ENCODE measurements at regions not wholly inside any gene's neighbourhood (a gene's known extent, or its start where the extent isn't known, plus 50 kb on each side); places are given as distances from the start of the nearest gene placed in this dataset.

DNA sequence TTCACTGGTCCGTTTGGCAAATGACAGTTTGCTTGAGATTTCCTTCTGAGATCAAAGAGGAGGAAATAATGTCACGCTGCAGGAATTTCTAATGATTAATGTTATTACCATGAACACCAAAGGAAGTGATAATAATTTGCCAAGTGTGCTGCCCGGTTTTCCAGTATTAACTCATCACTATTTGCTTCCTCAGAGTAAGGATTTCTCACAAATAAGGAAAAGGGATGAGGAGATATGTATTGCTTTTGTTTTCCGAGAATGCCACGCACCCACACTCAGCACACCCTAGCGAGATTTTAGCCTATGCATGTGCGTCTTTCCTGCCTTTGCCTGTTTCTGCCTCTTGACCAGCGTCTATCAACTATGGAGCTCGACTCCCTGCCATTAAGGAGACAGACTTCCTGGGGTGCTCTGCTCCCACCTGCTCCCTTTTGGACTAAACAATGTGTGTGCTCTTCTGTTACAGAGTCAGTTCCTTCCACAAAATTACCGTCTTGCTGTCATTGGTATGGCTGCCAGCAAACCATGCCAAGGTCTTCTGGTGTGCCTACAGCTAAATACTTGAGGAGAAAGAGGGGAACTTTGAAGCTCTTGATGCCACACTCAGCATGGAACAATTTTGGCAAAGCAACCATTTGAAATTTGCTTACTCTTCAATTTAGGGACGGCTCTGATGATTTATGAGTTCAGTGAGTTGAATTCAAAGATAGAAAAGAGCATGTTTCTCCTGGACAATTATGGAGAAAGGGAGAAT lies 393.1 kb upstream of the ZFP42 start:
- Histone ChIP-seq H3K36me3 (ENCODE audit: insufficient read depth, low read length) (no peaks in the 10 kb centered on the region), H3K27ac (ENCODE audit: low read depth, low read length) (no peak overlapping the region), H3K4me1 (ENCODE audit: insufficient read depth, low read length) (no peaks in the 10 kb centered on the region), H3K4me3 (ENCODE audit: low read length in 2 of 2) (no peak overlapping the region), H3K9me3 (ENCODE audit: control insufficient read depth in 1 of 2, low read length in 2 of 2) (no peaks in the 10 kb centered on the region), H3K27me3 (ENCODE audit: insufficient read depth, low read length) (no peaks in the 10 kb centered on the region)
- H3K4me3 Mint-ChIP-seq, result no peak overlapping the region
- H3K9me3 Mint-ChIP-seq, result peaks cover 0 to 7% (median 4%) of the 10 kb centered on the region in 8 donors
- no peaks in the 10 kb centered on the region for H3K27me3 Mint-ChIP-seq
- no peak for DNase-seq
- ChIA-PET POLR2A (ENCODE audit: partially characterized antibody) (no interaction called here), CTCF (ENCODE audit: partially characterized antibody) (no interaction called here)
- no peaks in the 10 kb centered on the region for H3K36me3 Mint-ChIP-seq
- H3K27ac Mint-ChIP-seq, result no peak overlapping the region
- no peaks in the 10 kb centered on the region for H3K4me1 Mint-ChIP-seq
- intact Hi-C loops (cut with micrococcal nuclease), result no loop called here

GRCh38 chr4:187603093-187604025 lies 392.2 kb upstream of the ZFP42 start:
- intact Hi-C loops (cut with micrococcal nuclease), result no loop called here
- H3K4me3 Mint-ChIP-seq, result no peak overlapping the region
- CTCF ChIA-PET (ENCODE audit: partially characterized antibody), result no interaction called here

GRCh38 chr4:187604984-187605383 lies 390.6 kb upstream of the ZFP42 start:
- H3K27ac ChIP-seq (ENCODE audit: low read depth, low read length), result no peak overlapping the region
- no peaks in the 10 kb centered on the region for H3K36me3 ChIP-seq (ENCODE audit: insufficient read depth, low read length)
- H3K4me1 ChIP-seq (ENCODE audit: insufficient read depth, low read length), result no peaks in the 10 kb centered on the region
- Mint-ChIP-seq H3K36me3 (no peaks in the 10 kb centered on the region), H3K4me1 (no peaks in the 10 kb centered on the region), H3K27me3 (peaks cover 0 to under 1% of the 10 kb centered on the region in 2 donors), H3K9me3 (peaks cover 0 to 3% (median 0%) of the 10 kb centered on the region in 8 donors), H3K4me3 (peak overlapping the region in 1 of 8 donors; percentile 37), H3K27ac (no peak overlapping the region)
- H3K9me3 ChIP-seq (ENCODE audit: control insufficient read depth in 1 of 2, low read length in 2 of 2), result no peaks in the 10 kb centered on the region
- H3K27me3 ChIP-seq (ENCODE audit: insufficient read depth, low read length), result no peaks in the 10 kb centered on the region
- ChIA-PET POLR2A (ENCODE audit: partially characterized antibody) (no interaction called here), CTCF (ENCODE audit: partially characterized antibody) (no interaction called here)
- H3K4me3 ChIP-seq (ENCODE audit: low read length in 2 of 2), result no peak overlapping the region
- no peak for DNase-seq
- intact Hi-C loops (cut with micrococcal nuclease), result no loop called here

More at GRCh38 chr4:187603093-187604025, 392.2 kb upstream of the ZFP42 start:
- Mint-ChIP-seq H3K27ac (no peak overlapping the region), H3K36me3 (no peaks in the 10 kb centered on the region), H3K9me3 (peaks cover 0 to 7% (median 4%) of the 10 kb centered on the region in 8 donors), H3K4me1 (no peaks in the 10 kb centered on the region), H3K27me3 (no peaks in the 10 kb centered on the region)
- Histone ChIP-seq H3K4me3 (ENCODE audit: low read length in 2 of 2) (no peak overlapping the region), H3K27me3 (ENCODE audit: insufficient read depth, low read length) (no peaks in the 10 kb centered on the region), H3K9me3 (ENCODE audit: control insufficient read depth in 1 of 2, low read length in 2 of 2) (no peaks in the 10 kb centered on the region), H3K27ac (ENCODE audit: low read depth, low read length) (no peak overlapping the region), H3K36me3 (ENCODE audit: insufficient read depth, low read length) (no peaks in the 10 kb centered on the region), H3K4me1 (ENCODE audit: insufficient read depth, low read length) (no peaks in the 10 kb centered on the region)
- POLR2A ChIA-PET (ENCODE audit: partially characterized antibody), result no interaction called here
- DNase-seq, result no peak

DNA sequence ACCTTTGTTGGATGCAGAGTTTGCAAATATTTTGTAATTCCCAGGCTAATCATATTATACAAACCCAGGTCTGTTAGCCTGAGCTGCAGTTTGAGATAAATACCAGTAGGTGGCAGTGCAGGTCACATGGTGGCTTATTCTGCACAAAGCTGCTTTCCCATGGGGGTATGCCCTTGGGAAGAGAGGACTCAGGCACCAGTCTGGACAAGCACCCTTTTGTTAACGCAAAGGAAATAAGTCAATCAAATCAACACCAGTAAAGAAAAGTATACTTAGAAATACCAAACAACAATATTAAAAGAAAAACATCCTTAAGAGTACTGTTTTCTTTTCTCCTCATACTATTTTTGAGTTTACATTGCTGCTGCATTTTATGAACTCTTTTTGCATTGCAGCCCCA lies 389.0 kb upstream of the ZFP42 start:
- ChIA-PET POLR2A (ENCODE audit: partially characterized antibody) (no interaction called here), CTCF (ENCODE audit: partially characterized antibody) (no interaction called here)
- intact Hi-C loops (cut with micrococcal nuclease), result no loop called here
- H3K36me3 ChIP-seq (ENCODE audit: insufficient read depth, low read length), result no peaks in the 10 kb centered on the region
- peak in 1 of 5 donors; percentile 0 for DNase-seq
- no peaks in the 10 kb centered on the region for H3K9me3 ChIP-seq (ENCODE audit: control insufficient read depth in 1 of 2, low read length in 2 of 2)
- H3K4me3 ChIP-seq (ENCODE audit: low read length in 2 of 2), result no peak overlapping the region
- H3K27ac Mint-ChIP-seq, result no peak overlapping the region
- peaks cover 0 to 1% of the 10 kb centered on the region in 2 donors for H3K27me3 Mint-ChIP-seq
- no peaks in the 10 kb centered on the region for H3K4me1 ChIP-seq (ENCODE audit: insufficient read depth, low read length)
- H3K27me3 ChIP-seq (ENCODE audit: insufficient read depth, low read length), result no peaks in the 10 kb centered on the region
- no peaks in the 10 kb centered on the region for H3K36me3 Mint-ChIP-seq
- H3K4me1 Mint-ChIP-seq, result no peaks in the 10 kb centered on the region
- peak overlapping the region in 1 of 8 donors; percentile 49 for H3K4me3 Mint-ChIP-seq
- H3K9me3 Mint-ChIP-seq, result peaks cover 0 to 3% (median 0%) of the 10 kb centered on the region in 8 donors
- H3K27ac ChIP-seq (ENCODE audit: low read depth, low read length), result no peak overlapping the region

DNA sequence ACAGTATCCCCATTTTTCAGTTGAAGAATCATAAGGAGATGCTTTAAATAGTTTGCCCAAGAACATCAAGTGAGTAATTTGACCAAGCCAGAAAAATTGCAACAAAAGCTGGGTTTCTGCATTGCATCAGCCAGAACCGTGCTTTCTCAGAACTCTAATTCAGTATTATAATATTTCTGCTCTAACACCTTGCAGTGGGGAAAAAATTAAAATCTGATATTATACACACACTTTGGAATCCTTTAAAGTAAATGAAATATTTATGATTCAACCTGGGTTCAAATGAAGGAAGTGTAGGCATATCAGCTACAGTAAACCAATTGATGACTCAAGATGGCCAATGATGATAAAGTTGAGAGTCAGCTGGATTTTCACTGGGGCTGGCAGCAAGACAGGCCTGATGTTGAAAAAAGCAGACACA lies 387.6 kb upstream of the ZFP42 start:
- no peak overlapping the region for H3K4me3 Mint-ChIP-seq
- no peaks in the 10 kb centered on the region for H3K9me3 ChIP-seq (ENCODE audit: control insufficient read depth in 1 of 2, low read length in 2 of 2)
- H3K27me3 ChIP-seq (ENCODE audit: insufficient read depth, low read length), result no peaks in the 10 kb centered on the region
- no peak overlapping the region for H3K27ac Mint-ChIP-seq
- H3K4me3 ChIP-seq (ENCODE audit: low read length in 2 of 2), result no peak overlapping the region
- peaks cover 0 to 9% (median 0%) of the 10 kb centered on the region in 8 donors for H3K9me3 Mint-ChIP-seq
- no peaks in the 10 kb centered on the region for H3K36me3 ChIP-seq (ENCODE audit: insufficient read depth, low read length)
- peaks cover 0 to 1% of the 10 kb centered on the region in 2 donors for H3K27me3 Mint-ChIP-seq
- H3K27ac ChIP-seq (ENCODE audit: low read depth, low read length), result no peak overlapping the region
- POLR2A ChIA-PET (ENCODE audit: partially characterized antibody), result no interaction called here
- DNase-seq, result no peak
- intact Hi-C loops (cut with micrococcal nuclease), result no loop called here
- CTCF ChIA-PET (ENCODE audit: partially characterized antibody), result interaction anchor here (1.2 kb wide), 1 partner anchor 9 kb away, joined by 4 read pairs; no protein-coding TSS in a partner anchor
- no peaks in the 10 kb centered on the region for H3K36me3 Mint-ChIP-seq
- no peaks in the 10 kb centered on the region for H3K4me1 Mint-ChIP-seq
- no peaks in the 10 kb centered on the region for H3K4me1 ChIP-seq (ENCODE audit: insufficient read depth, low read length)

DNA sequence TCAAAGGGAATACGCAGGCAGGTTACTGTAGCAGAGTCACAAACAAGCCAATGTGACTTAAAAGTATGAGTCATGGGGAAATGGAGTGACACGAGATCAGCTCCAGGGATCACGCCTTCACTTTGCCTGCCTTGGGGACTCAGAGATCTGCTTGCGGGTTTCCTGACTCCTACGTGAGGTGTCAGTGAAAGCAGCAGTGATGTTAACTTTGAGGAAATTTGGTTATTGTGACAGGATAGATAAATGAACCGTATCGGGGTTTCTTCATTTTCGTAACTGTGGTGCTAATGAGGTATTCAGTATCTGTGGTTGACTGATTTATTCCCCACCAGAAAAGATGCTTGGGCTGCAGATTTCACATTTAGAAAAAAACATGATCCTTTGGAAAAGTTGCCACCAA lies 383.3 kb upstream of the ZFP42 start:
- Histone ChIP-seq H3K9me3 (ENCODE audit: control insufficient read depth in 1 of 2, low read length in 2 of 2) (no peaks in the 10 kb centered on the region), H3K27ac (ENCODE audit: low read depth, low read length) (no peak overlapping the region), H3K36me3 (ENCODE audit: insufficient read depth, low read length) (no peaks in the 10 kb centered on the region), H3K4me1 (ENCODE audit: insufficient read depth, low read length) (no peaks in the 10 kb centered on the region), H3K4me3 (ENCODE audit: low read length in 2 of 2) (no peak overlapping the region), H3K27me3 (ENCODE audit: insufficient read depth, low read length) (no peaks in the 10 kb centered on the region)
- peaks cover 0 to 9% (median 0%) of the 10 kb centered on the region in 8 donors for H3K9me3 Mint-ChIP-seq
- intact Hi-C loops (cut with micrococcal nuclease), result no loop called here
- POLR2A ChIA-PET (ENCODE audit: partially characterized antibody), result no interaction called here
- H3K36me3 Mint-ChIP-seq, result no peaks in the 10 kb centered on the region
- H3K4me3 Mint-ChIP-seq, result no peak overlapping the region
- no peaks in the 10 kb centered on the region for H3K4me1 Mint-ChIP-seq
- no peak for DNase-seq
- H3K27me3 Mint-ChIP-seq, result peaks cover 0 to 1% of the 10 kb centered on the region in 2 donors
- H3K27ac Mint-ChIP-seq, result no peak overlapping the region
- CTCF ChIA-PET (ENCODE audit: partially characterized antibody), result no interaction called here

- peaks cover 0 to 9% (median 0%) of the 10 kb centered on the region in 8 donors for H3K9me3 Mint-ChIP-seq
- Histone ChIP-seq H3K4me3 (ENCODE audit: low read length in 2 of 2) (no peak overlapping the region), H3K36me3 (ENCODE audit: insufficient read depth, low read length) (no peaks in the 10 kb centered on the region), H3K4me1 (ENCODE audit: insufficient read depth, low read length) (no peaks in the 10 kb centered on the region), H3K27ac (ENCODE audit: low read depth, low read length) (no peak overlapping the region), H3K27me3 (ENCODE audit: insufficient read depth, low read length) (no peaks in the 10 kb centered on the region), H3K9me3 (ENCODE audit: control insufficient read depth in 1 of 2, low read length in 2 of 2) (no peaks in the 10 kb centered on the region)
- CTCF ChIA-PET (ENCODE audit: partially characterized antibody), result no interaction called here
- POLR2A ChIA-PET (ENCODE audit: partially characterized antibody), result no interaction called here
- intact Hi-C loops (cut with micrococcal nuclease), result no loop called here
- H3K27ac Mint-ChIP-seq, result no peak overlapping the region
- no peak overlapping the region for H3K4me3 Mint-ChIP-seq
- peaks cover 0 to 1% of the 10 kb centered on the region in 2 donors for H3K27me3 Mint-ChIP-seq
- no peak for DNase-seq
- no peaks in the 10 kb centered on the region for H3K4me1 Mint-ChIP-seq
- no peaks in the 10 kb centered on the region for H3K36me3 Mint-ChIP-seq
Measured at GRCh38 chr4:187613089-187613839, 382.3 kb upstream of the ZFP42 start.

Measured in CD4-positive, alpha-beta memory T cell (primary cell).